GM23338 (cell line): ENCODE measurements at regions not wholly inside any gene's neighbourhood (a gene's known extent, or its start where the extent isn't known, plus 50 kb on each side); places are given as distances from the start of the nearest gene placed in this dataset.

Experiments used
- ATAC-seq: fragments of 200-7000 bp; cut with Tn5 transposase; 3 replicates; pipeline ENCODE4 v1.9.1; 2020
- DNase-seq: peaks from one replicate; pipeline ENCODE4 v3.0.0-alpha.2; 2015; ENCODE audit warnings: low spot score
- H2AFZ ChIP-seq: fragments of 200-600 bp; sonication (generic); 2 replicates; pipeline ENCODE4 v1.8.0; 2016; ENCODE audit warnings: antibody characterized with exemption, mild to moderate bottlenecking, moderate library complexity
- H3F3A ChIP-seq: fragments of 200-600 bp; sonication (generic); replicated peaks from 2 replicates; pipeline ENCODE4 v1.8.0; 2017; ENCODE audit warnings: antibody characterized with exemption, mixed run types, low read depth
- H3K27ac ChIP-seq: fragments of 200-600 bp; sonication (generic); 2 replicates; pipeline ENCODE4 v1.6.1; 2016; ENCODE audit warnings: low read depth
- H3K27me3 ChIP-seq: fragments of 200-600 bp; sonication (generic); 2 replicates; pipeline ENCODE4 v1.8.0; 2016; ENCODE audit warnings: mild to moderate bottlenecking, mixed run types, moderate library complexity; ENCODE audit not compliant: insufficient read depth
- H3K36me3 ChIP-seq: fragments of 200-600 bp; sonication (generic); 2 replicates; pipeline ENCODE4 v1.8.0; 2016; ENCODE audit warnings: mild to moderate bottlenecking; ENCODE audit not compliant: insufficient read depth
- H3K4me1 ChIP-seq: fragments of 200-600 bp; sonication (generic); 2 replicates; pipeline ENCODE4 v1.8.0; 2016; ENCODE audit warnings: mild to moderate bottlenecking, moderate library complexity; ENCODE audit not compliant: insufficient read depth
- H3K4me2 ChIP-seq: fragments of 200-600 bp; sonication (generic); 2 replicates; pipeline ENCODE4 v1.7.1; 2017; ENCODE audit warnings: mixed run types
- H3K4me3 ChIP-seq: fragments of 200-600 bp; sonication (generic); 2 replicates; pipeline ENCODE4 v1.6.1; 2016; ENCODE audit warnings: mixed run types
- H3K79me2 ChIP-seq: fragments of 200-600 bp; sonication (generic); replicated peaks from 2 replicates; pipeline ENCODE4 v1.8.0; 2017; ENCODE audit warnings: mild to moderate bottlenecking; ENCODE audit not compliant: insufficient read depth
- H3K9me2 ChIP-seq: fragments of 200-600 bp; sonication (generic); 2 replicates; pipeline ENCODE4 v1.8.0; 2017; ENCODE audit not compliant: insufficient read depth
- H4K20me1 ChIP-seq: fragments of 200-600 bp; sonication (generic); replicated peaks from 2 replicates; pipeline ENCODE4 v1.8.0; 2017; ENCODE audit warnings: mild to moderate bottlenecking; ENCODE audit not compliant: insufficient read depth
- H3K27ac Mint-ChIP-seq: 2 replicates; pipeline ENCODE4 v1.8.0; 2020; ENCODE audit warnings: inconsistent platforms, mild to moderate bottlenecking, moderate library complexity, mixed read lengths
- H3K27me3 Mint-ChIP-seq: 3 replicates; pipeline ENCODE4 v1.8.0; 2022; ENCODE audit warnings: low read depth, mild to moderate bottlenecking, moderate library complexity, mixed read lengths, inconsistent platforms; ENCODE audit not compliant: insufficient read depth, poor library complexity
- H3K36me3 Mint-ChIP-seq: 3 replicates; pipeline ENCODE4 v1.8.0; 2021; ENCODE audit warnings: low read depth, mild to moderate bottlenecking, inconsistent platforms, moderate library complexity, mixed read lengths
- H3K4me1 Mint-ChIP-seq: 3 replicates; pipeline ENCODE4 v1.8.0; 2020; ENCODE audit warnings: mild to moderate bottlenecking, inconsistent platforms, mixed read lengths
- H3K4me3 Mint-ChIP-seq: 3 replicates; pipeline ENCODE4 v1.8.0; 2021; ENCODE audit warnings: moderate library complexity, mild to moderate bottlenecking, inconsistent platforms, mixed read lengths
- H3K9me3 Mint-ChIP-seq: 3 replicates; pipeline ENCODE4 v1.8.0; 2020; ENCODE audit warnings: moderate library complexity, mild to moderate bottlenecking, inconsistent platforms, mixed read lengths
- REST ChIP-seq: IDR thresholded peaks from one replicate; pipeline ENCODE4 v1.6.1; 2018; ENCODE audit warnings: antibody characterized with exemption; ENCODE audit not compliant: unreplicated experiment
- TF ChIP-seq, protein P1 (sequence below): IDR thresholded peaks from 2 replicates; pipeline ENCODE4 v1.6.1; 2016; ENCODE audit warnings: antibody characterized with exemption
- TF ChIP-seq, protein P2 (sequence below), 2 experiments: fragments of 200-600 bp in 1 of 2; sonication (generic) in 1 of 2; conservative IDR thresholded peaks; 2 replicates each; pipeline versions ENCODE4 v1.5.1 to v1.6.1; 2016 to 2017; ENCODE audit warnings: antibody characterized with exemption in 2 of 2, low read depth in 2 of 2, mild to moderate bottlenecking in 2 of 2, moderate library complexity in 1 of 2

DNA sequence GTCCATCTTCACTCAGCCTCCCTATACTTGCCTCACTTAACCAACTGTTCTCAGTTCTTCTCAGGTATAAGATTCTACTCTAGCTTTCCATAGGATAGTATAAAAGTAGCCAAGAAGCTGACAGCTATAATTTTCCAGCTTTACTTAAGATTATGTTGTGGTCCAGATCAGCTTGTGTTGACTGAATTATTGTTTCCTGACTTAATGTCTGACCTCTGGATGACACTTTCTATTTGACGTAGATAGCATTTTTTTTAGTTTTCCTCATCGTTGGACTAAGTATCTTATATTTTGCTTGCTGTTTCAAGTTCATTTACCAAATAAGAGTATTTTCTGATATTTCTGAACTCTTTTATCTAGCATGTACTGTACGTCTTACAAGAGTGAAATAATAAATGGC lies 1272.5 kb upstream of the CDH2 start (continued):
- TF ChIP-seq REST = no peak

DNA sequence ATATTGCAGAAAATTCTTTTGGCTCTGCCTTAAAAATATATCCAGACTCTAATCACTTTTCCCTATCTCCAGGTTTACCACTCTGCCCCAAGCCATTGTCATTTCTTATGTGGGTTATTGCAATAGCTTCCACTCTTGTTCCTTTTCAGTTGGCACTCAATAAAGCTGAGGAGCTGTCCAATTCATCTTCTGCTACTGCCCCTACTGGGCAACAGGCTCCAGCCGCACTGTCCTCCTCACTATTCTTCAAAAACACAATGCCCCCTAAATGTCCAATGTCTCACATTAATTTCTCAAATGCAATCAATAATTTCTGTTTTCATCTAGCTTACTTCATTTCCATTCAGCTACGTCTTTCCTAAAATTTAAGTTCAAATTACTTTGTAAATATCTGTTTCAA lies 1262.5 kb upstream of the CDH2 start:
- DNase-seq (peak; percentile 3), ATAC-seq (no peak)

More for the DNA sequence above, 1262.5 kb upstream of the CDH2 start:
- Mint-ChIP-seq H3K27me3 (no peaks in the 10 kb centered on the region), H3K4me3 (no peak overlapping the region), H3K27ac (no peak overlapping the region), H3K36me3 (no peaks in the 10 kb centered on the region), H3K9me3 (no peaks in the 10 kb centered on the region), H3K4me1 (no peaks in the 10 kb centered on the region; the same call in 2 of the 3 replicates)
- TF ChIP-seq, protein P1, sequence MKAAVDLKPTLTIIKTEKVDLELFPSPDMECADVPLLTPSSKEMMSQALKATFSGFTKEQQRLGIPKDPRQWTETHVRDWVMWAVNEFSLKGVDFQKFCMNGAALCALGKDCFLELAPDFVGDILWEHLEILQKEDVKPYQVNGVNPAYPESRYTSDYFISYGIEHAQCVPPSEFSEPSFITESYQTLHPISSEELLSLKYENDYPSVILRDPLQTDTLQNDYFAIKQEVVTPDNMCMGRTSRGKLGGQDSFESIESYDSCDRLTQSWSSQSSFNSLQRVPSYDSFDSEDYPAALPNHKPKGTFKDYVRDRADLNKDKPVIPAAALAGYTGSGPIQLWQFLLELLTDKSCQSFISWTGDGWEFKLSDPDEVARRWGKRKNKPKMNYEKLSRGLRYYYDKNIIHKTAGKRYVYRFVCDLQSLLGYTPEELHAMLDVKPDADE = no peak
- TF ChIP-seq REST = peak; percentile 48
- TF ChIP-seq, protein P2, sequence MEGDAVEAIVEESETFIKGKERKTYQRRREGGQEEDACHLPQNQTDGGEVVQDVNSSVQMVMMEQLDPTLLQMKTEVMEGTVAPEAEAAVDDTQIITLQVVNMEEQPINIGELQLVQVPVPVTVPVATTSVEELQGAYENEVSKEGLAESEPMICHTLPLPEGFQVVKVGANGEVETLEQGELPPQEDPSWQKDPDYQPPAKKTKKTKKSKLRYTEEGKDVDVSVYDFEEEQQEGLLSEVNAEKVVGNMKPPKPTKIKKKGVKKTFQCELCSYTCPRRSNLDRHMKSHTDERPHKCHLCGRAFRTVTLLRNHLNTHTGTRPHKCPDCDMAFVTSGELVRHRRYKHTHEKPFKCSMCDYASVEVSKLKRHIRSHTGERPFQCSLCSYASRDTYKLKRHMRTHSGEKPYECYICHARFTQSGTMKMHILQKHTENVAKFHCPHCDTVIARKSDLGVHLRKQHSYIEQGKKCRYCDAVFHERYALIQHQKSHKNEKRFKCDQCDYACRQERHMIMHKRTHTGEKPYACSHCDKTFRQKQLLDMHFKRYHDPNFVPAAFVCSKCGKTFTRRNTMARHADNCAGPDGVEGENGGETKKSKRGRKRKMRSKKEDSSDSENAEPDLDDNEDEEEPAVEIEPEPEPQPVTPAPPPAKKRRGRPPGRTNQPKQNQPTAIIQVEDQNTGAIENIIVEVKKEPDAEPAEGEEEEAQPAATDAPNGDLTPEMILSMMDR (conservative IDR thresholded peaks at IDR 0.05; ENCODE audit: low read depth in 2 of 2) = peak; percentile 29 to 44; a peak in 3 of 4 replicates
- H3K9me2 ChIP-seq = no peaks in the 10 kb centered on the region
- H3K4me2 ChIP-seq = no peak overlapping the region
- H3K4me1 ChIP-seq = no peaks in the 10 kb centered on the region
- H3K27me3 ChIP-seq = no peaks in the 10 kb centered on the region
- no peaks in the 10 kb centered on the region for H3K36me3 ChIP-seq
- no peak overlapping the region for H3K27ac ChIP-seq
- no peaks in the 10 kb centered on the region for H4K20me1 ChIP-seq
- H3F3A ChIP-seq = no peaks in the 10 kb centered on the region
- H2AFZ ChIP-seq = no peak overlapping the region
- H3K79me2 ChIP-seq = no peaks in the 10 kb centered on the region
- no peak overlapping the region for H3K4me3 ChIP-seq
